ENCODE measurements at regions not wholly inside any gene's neighbourhood (a gene's known extent, or its start where the extent isn't known, plus 50 kb on each side); places are given as distances from the start of the nearest gene placed in this dataset.
A peak's percentile ranks its signal among the peaks of the same experiment; 100 is the strongest.

- Histone ChIP-seq H3K18ac (ENCODE audit: extremely low read depth, low read length) (no peak overlapping the region; the same call in 1 of the 2 replicates), H3K4ac (replicated peaks; ENCODE audit: insufficient read length, low read depth, low read length) (no peak overlapping the region), H3K27me3 (replicated peaks in 1 of 4; ENCODE audit: control insufficient read depth in 3 of 4, extremely low read depth in 1 of 4, insufficient read depth in 3 of 4, low read length in 3 of 4) (peaks cover 0 to 9% (median 0%) of the 10 kb centered on the region in 4 experiments; a peak in 4 of 7 replicates), H3K79me1 (ENCODE audit: low read depth, low read length) (no peaks in the 10 kb centered on the region), H3K14ac (ENCODE audit: insufficient read length) (no peak overlapping the region), H2BK120ac (replicated peaks; ENCODE audit: low read depth, low read length) (no peak overlapping the region), H3K9ac (replicated peaks in 1 of 4; ENCODE audit: extremely low read depth in 1 of 4, low read depth in 3 of 4, low read length in 3 of 4) (no peak overlapping the region), H3K27ac (ENCODE audit: low read depth, low read length) (no peak overlapping the region), H4K91ac (replicated peaks; ENCODE audit: insufficient read length, low read length) (no peak overlapping the region), H3K4me2 (ENCODE audit: insufficient read depth in 1 of 2, low read depth in 2 of 2, low read length in 2 of 2) (peak overlapping the region; percentile 18 to 52), H3K4me3 (ENCODE audit: extremely low read depth in 1 of 4, insufficient read depth in 2 of 4, low read depth in 3 of 4, low read length in 4 of 4) (peak overlapping the region in 1 of 4 experiments; percentile 45; a peak in 3 of 8 replicates), H2BK20ac (ENCODE audit: low read length) (no peak overlapping the region), H3K4me1 (replicated peaks in 1 of 4; ENCODE audit: control insufficient read depth in 3 of 4, insufficient read depth in 4 of 4, low read length in 3 of 4) (peaks cover 0 to 23% (median 5%) of the 10 kb centered on the region in 4 experiments; a peak in 4 of 7 replicates), H3K9me3 (ENCODE audit: insufficient read depth in 2 of 2, low read depth in 1 of 2, low read length in 1 of 2) (no peaks in the 10 kb centered on the region), H2AFZ (ENCODE audit: low read length) (no peak overlapping the region), H4K20me1 (replicated peaks in 1 of 2; ENCODE audit: control insufficient read depth in 1 of 2, insufficient read depth in 2 of 2, low read length in 2 of 2) (no peaks in the 10 kb centered on the region), H4K5ac (ENCODE audit: insufficient read length, low read depth, low read length) (no peak overlapping the region), H3K79me2 (ENCODE audit: control insufficient read depth in 1 of 2, insufficient read depth in 2 of 2, low read length in 2 of 2) (no peaks in the 10 kb centered on the region), H4K8ac (ENCODE audit: extremely low read depth, insufficient read depth, low read length) (no peak overlapping the region), H2BK12ac (ENCODE audit: low read depth, low read length) (no peak overlapping the region), H2BK15ac (ENCODE audit: low read length) (no peak overlapping the region), H3K23me2 (ENCODE audit: low read depth, low read length) (peaks cover 2% of the 10 kb centered on the region; the same call in 1 of the 2 replicates), H3K56ac (replicated peaks; ENCODE audit: insufficient read length, low read depth, low read length) (no peak overlapping the region), H2BK5ac (ENCODE audit: low read depth, low read length) (no peak overlapping the region), H3K36me3 (ENCODE audit: control insufficient read depth in 2 of 4, insufficient read depth in 4 of 4, low read length in 3 of 4) (no peaks in the 10 kb centered on the region), H2AK5ac (ENCODE audit: low read depth, low read length) (no peak overlapping the region), H3K23ac (ENCODE audit: insufficient read length) (no peak overlapping the region)
- ChIA-PET CTCF (ENCODE audit: partially characterized antibody) (interaction anchor here (0.5 to 1.9 kb wide), 10 partner anchors 16 to 566 kb away, joined by 3 to 9 read pairs (median 3); no protein-coding TSS in a partner anchor), POLR2A (ENCODE audit: partially characterized antibody) (interaction anchor here (1.2 to 1.4 kb wide), 3 partner anchors 9 to 23 kb away, joined by 3 to 4 read pairs (median 3); no protein-coding TSS in a partner anchor)
- FAIRE-seq (peak; percentile 58), DNase-seq (ENCODE audit: low read depth in 1 of 2, low spot score in 2 of 2) (peak; percentile 47 to 65)
- WGBS, 2 experiments (ENCODE audit: extremely low coverage in 1 of 2, insufficient coverage in 1 of 2, insufficient read length in 1 of 2, insufficient replicate concordance in 2 of 2, low coverage in 1 of 2, low lambda C conversion rate in 2 of 2, missing lambda C conversion rate in 1 of 2) = 33% methylated on average over 5 of the region's 12 CpGs; no CpG with 5 or more reads in 1 of the 2 experiments
- TF ChIP-seq FOSL1 (IDR thresholded peaks at IDR 0.05; ENCODE audit: insufficient read depth, low read depth, low read length) (no peak), MAX (IDR thresholded peaks at IDR 0.05) (peak; percentile 23; the same call in 1 of the 2 replicates), SIN3A (conservative IDR thresholded peaks at IDR 0.05 in 1 of 2, IDR thresholded peaks at IDR 0.05 in 1 of 2; ENCODE audit: low read depth in 1 of 2, low read length in 2 of 2) (no peak), EP300 (IDR thresholded peaks at IDR 0.05; ENCODE audit: borderline replicate concordance in 1 of 2, low read depth in 2 of 2, low read length in 2 of 2) (no peak), SUZ12 (IDR thresholded peaks at IDR 0.05; ENCODE audit: low read length) (no peak), RNF2 (IDR thresholded peaks at IDR 0.05; ENCODE audit: borderline replicate concordance, low read depth, low read length, missing control alignments, poor library complexity, severe bottlenecking) (no peak), NRF1 (IDR thresholded peaks at IDR 0.05; ENCODE audit: low read depth, low read length) (no peak), TAF1 (IDR thresholded peaks at IDR 0.05; ENCODE audit: low read depth, low read length) (no peak), JUND (IDR thresholded peaks at IDR 0.05; ENCODE audit: low read length) (peak; percentile 21; the same call in 1 of the 2 replicates), SIX5 (IDR thresholded peaks at IDR 0.05; ENCODE audit: low read depth, low read length) (no peak), RXRA (IDR thresholded peaks at IDR 0.05; ENCODE audit: insufficient read depth, low read depth, low read length) (no peak), POU5F1 (IDR thresholded peaks at IDR 0.05; ENCODE audit: low read depth, low read length) (no peak), BACH1 (IDR thresholded peaks at IDR 0.05; ENCODE audit: low read length) (no peak)
These were observed 158.1 kb upstream of the SHB start for GRCh38 chr9:38227061-38227540.

Data from H1 (cell line).